B cell (primary cell): ENCODE measurements at regions not wholly inside any gene's neighbourhood (a gene's known extent, or its start where the extent isn't known, plus 50 kb on each side); places are given as distances from the start of the nearest gene placed in this dataset.

Source experiments
- ATAC-seq: fragments of 200-7000 bp; cut with Tn5 transposase; one replicate; pipeline ENCODE4 v1.10.0; 2021; ENCODE audit warnings: low read depth, mild to moderate bottlenecking, moderate number of reproducible peaks, moderate library complexity
- CTCF ChIA-PET: fragments of 350-600 bp; sonication (Branson Sonifier 250); formaldehyde crosslinking; loops from one replicate; lab custom pipeline; 2021; ENCODE audit warnings: antibody characterized with exemption, inconsistent platforms; lab: Charles Lee
- POLR2A ChIA-PET: fragments of 350-600 bp; sonication (Branson Sonifier 250); formaldehyde crosslinking; loops from one replicate; lab custom pipeline; 2021; ENCODE audit warnings: antibody characterized with exemption; lab: Charles Lee
- DNase-seq: peaks from one replicate; pipeline ENCODE4 v3.0.0; 2013
- H2AFZ ChIP-seq: 2 replicates; pipeline ENCODE4 v1.6.1; 2012; ENCODE audit warnings: mild to moderate bottlenecking, low read depth, low read length; ENCODE audit not compliant: insufficient read depth, poor library complexity, severe bottlenecking
- H3K27ac ChIP-seq, 2 donors: 1 replicate in 1 of 2; 2 replicates in 1 of 2; pipeline ENCODE4 v1.5.1; 2012 to 2013; ENCODE audit warnings: low read length in 2 of 2, mild to moderate bottlenecking in 2 of 2, moderate library complexity in 1 of 2
- H3K27me3 ChIP-seq, 4 experiments: fragments of 200-600 bp in 1 of 4; sonication (generic) in 1 of 4; replicated peaks in 1 of 4; 1 replicate in 2 of 4; 2 replicates in 2 of 4; pipeline versions ENCODE4 v1.6.1 to v1.7.0; 2013 to 2016; ENCODE audit warnings: low read length in 3 of 4, mild to moderate bottlenecking in 2 of 4, mixed read lengths in 1 of 4, moderate library complexity in 1 of 4; ENCODE audit not compliant: insufficient read depth in 4 of 4, control insufficient read depth in 3 of 4; ENCODE audit errors: control extremely low read depth in 1 of 4
- H3K36me3 ChIP-seq, 2 experiments: replicated peaks in 1 of 2; 1 replicate in 1 of 2; 2 replicates in 1 of 2; pipeline versions ENCODE4 v1.6.1 to v1.7.1; 2013; ENCODE audit warnings: low read length in 1 of 2; ENCODE audit not compliant: insufficient read depth in 2 of 2, control insufficient read depth in 1 of 2; ENCODE audit errors: control extremely low read depth in 1 of 2, extremely low read depth in 1 of 2
- H3K4me1 ChIP-seq, 2 donors: fragments of 200-600 bp in 1 of 2; sonication (generic) in 1 of 2; 1 replicate in 1 of 2; 2 replicates in 1 of 2; pipeline versions ENCODE4 v1.5.1 to v1.6.1; 2013 to 2017; ENCODE audit warnings: low read length in 2 of 2; ENCODE audit not compliant: control insufficient read depth in 2 of 2, insufficient read depth in 2 of 2
- H3K4me2 ChIP-seq: replicated peaks from 2 replicates; pipeline ENCODE3; 2012; ENCODE audit warnings: mild to moderate bottlenecking, low read depth, low read length; ENCODE audit not compliant: poor library complexity, severe bottlenecking
- H3K4me3 ChIP-seq, 5 experiments: fragments of 200-600 bp in 1 of 5; sonication (generic) in 1 of 5; 1 replicate in 3 of 5; 2 replicates in 2 of 5; pipeline versions ENCODE4 v1.5.1 to v1.7.0; 2011 to 2016; ENCODE audit warnings: low read length in 4 of 5, mild to moderate bottlenecking in 4 of 5, low read depth in 2 of 5, control low read depth in 1 of 5, moderate library complexity in 1 of 5; ENCODE audit not compliant: insufficient read depth in 1 of 5; ENCODE audit errors: control extremely low read depth in 1 of 5, extremely low read depth in 1 of 5
- H3K79me2 ChIP-seq: fragments of 200-600 bp; sonication (generic); one replicate; pipeline ENCODE4 v1.6.0; 2016; ENCODE audit warnings: low read length; ENCODE audit not compliant: control insufficient read depth, insufficient read depth
- H3K9ac ChIP-seq: fragments of 200-600 bp; sonication (generic); 2 replicates; pipeline ENCODE4 v1.6.1; 2017; ENCODE audit warnings: mild to moderate bottlenecking, low read length, moderate library complexity
- H3K9me3 ChIP-seq, 3 donors: one replicate each; pipeline versions ENCODE4 v1.6.1 to v1.7.1; 2013; ENCODE audit warnings: low read length in 2 of 3; ENCODE audit not compliant: control insufficient read depth in 2 of 3, insufficient read depth in 1 of 3; ENCODE audit errors: control extremely low read depth in 1 of 3
- H4K20me1 ChIP-seq: 2 replicates; pipeline ENCODE4 v1.6.0; 2012; ENCODE audit warnings: mild to moderate bottlenecking, low read length; ENCODE audit not compliant: insufficient read depth, control insufficient read depth, poor library complexity, severe bottlenecking
- H3K27ac Mint-ChIP-seq: one replicate; pipeline ENCODE4 v1.8.0; 2021; ENCODE audit warnings: mixed read lengths
- H3K27me3 Mint-ChIP-seq: one replicate; pipeline ENCODE4 v1.8.0; 2021; ENCODE audit warnings: mixed read lengths
- H3K4me1 Mint-ChIP-seq: one replicate; pipeline ENCODE4 v1.8.0; 2021; ENCODE audit warnings: mixed read lengths
- H3K4me3 Mint-ChIP-seq: one replicate; pipeline ENCODE4 v1.8.0; 2021; ENCODE audit warnings: mixed read lengths
- H3K9me3 Mint-ChIP-seq: one replicate; pipeline ENCODE4 v1.8.0; 2022; ENCODE audit warnings: mixed read lengths; ENCODE audit not compliant: insufficient read depth
- CTCF ChIP-seq: fragments of 200-600 bp; IDR thresholded peaks from one replicate; pipeline ENCODE4 v1.8.0; 2022; ENCODE audit warnings: antibody characterized with exemption, mild to moderate bottlenecking
- EZH2 ChIP-seq: IDR thresholded peaks from 2 replicates; pipeline ENCODE4 v1.6.1; 2012; ENCODE audit warnings: borderline replicate concordance, low read depth, mild to moderate bottlenecking, moderate library complexity, low read length; ENCODE audit not compliant: insufficient read depth, poor library complexity, severe bottlenecking
- WGBS: methylation state at CpG from one replicate; pipeline ENCODE4 v1.1.5; 2013; ENCODE audit warnings: missing lambda C conversion rate; ENCODE audit not compliant: insufficient coverage; 5-methylcytosine and 5-hydroxymethylcytosine counted together
- intact Hi-C: fragments of 100-400 bp; cut with micrococcal nuclease; formaldehyde crosslinking; loops from one replicate; pipeline ENCODE4 v1.10.0; 2022

- Histone ChIP-seq H4K20me1 (no peaks in the 10 kb centered on the region), H2AFZ (no peak overlapping the region), H3K4me3 (no peak overlapping the region), H3K27me3 (peaks cover 0 to 5% (median 2%) of the 10 kb centered on the region in 4 experiments), H3K79me2 (no peaks in the 10 kb centered on the region), H3K9ac (no peak overlapping the region), H3K4me2 (no peak overlapping the region), H3K9me3 (no peaks in the 10 kb centered on the region), H3K27ac (no peak overlapping the region), H3K4me1 (no peaks in the 10 kb centered on the region), H3K36me3 (no peaks in the 10 kb centered on the region)
- ChIA-PET CTCF (no interaction called here), POLR2A (no interaction called here)
- ATAC-seq (no peak), DNase-seq (no peak)
- no peaks in the 10 kb centered on the region for H3K4me1 Mint-ChIP-seq
- TF ChIP-seq EZH2 (no peak), CTCF (no peak)
- H3K4me3 Mint-ChIP-seq, result no peak overlapping the region
- no peak overlapping the region for H3K27ac Mint-ChIP-seq
- no CpG with 5 or more reads among the region's 1 CpG for WGBS
- peaks cover 11% of the 10 kb centered on the region for H3K27me3 Mint-ChIP-seq
- H3K9me3 Mint-ChIP-seq, result no peaks in the 10 kb centered on the region
- intact Hi-C loops, result no loop called here
Observed at GRCh38 chr18:51398104-51398503, 200.6 kb upstream of the MEX3C start.

GRCh38 chr18:51399491-51400122 is 202.1 kb upstream of the MEX3C start:
- Histone ChIP-seq H3K36me3 (no peaks in the 10 kb centered on the region), H3K4me3 (no peak overlapping the region), H3K4me2 (no peak overlapping the region), H2AFZ (no peak overlapping the region), H4K20me1 (no peaks in the 10 kb centered on the region), H3K79me2 (no peaks in the 10 kb centered on the region), H3K27me3 (peaks cover 0 to 5% (median under 1%) of the 10 kb centered on the region in 4 experiments), H3K4me1 (no peaks in the 10 kb centered on the region), H3K9ac (no peak overlapping the region), H3K9me3 (no peaks in the 10 kb centered on the region), H3K27ac (no peak overlapping the region)
- no peaks in the 10 kb centered on the region for H3K4me1 Mint-ChIP-seq
- no peak for TF ChIP-seq CTCF
- no peak for TF ChIP-seq EZH2
- H3K9me3 Mint-ChIP-seq, result no peaks in the 10 kb centered on the region
- WGBS, result 97% methylated on average over 10 of the region's 11 CpGs
- ATAC-seq, result no peak
- CTCF ChIA-PET, result no interaction called here
- H3K4me3 Mint-ChIP-seq, result no peak overlapping the region
- no peak for DNase-seq
- peaks cover 7% of the 10 kb centered on the region for H3K27me3 Mint-ChIP-seq
- POLR2A ChIA-PET, result no interaction called here
- intact Hi-C loops, result no loop called here
- H3K27ac Mint-ChIP-seq, result no peak overlapping the region
